CD4-positive, CD25-positive, alpha-beta regulatory T cell (primary cell): ENCODE measurements at regions not wholly inside any gene's neighbourhood (a gene's known extent, or its start where the extent isn't known, plus 50 kb on each side); places are given as distances from the start of the nearest gene placed in this dataset.

Experiments used
- ATAC-seq, 2 donors: fragments of 150-1000 bp; cut with Tn5 transposase; one replicate each; pipeline ENCODE4 v1.10.0; 2021; ENCODE audit warnings: low read depth in 2 of 2, moderate number of reproducible peaks in 2 of 2, moderate library complexity in 1 of 2
- DNase-seq, 3 donors: peaks; one replicate each; pipeline versions ENCODE4 v3.0.0 to v3.0.0-alpha.2; 2012 to 2022; ENCODE audit warnings: mixed read lengths in 1 of 3
- H3K27ac ChIP-seq: one replicate; pipeline ENCODE4 v1.7.0; 2013; ENCODE audit warnings: mild to moderate bottlenecking, low read length; ENCODE audit not compliant: insufficient read depth, poor library complexity, severe bottlenecking
- H3K27me3 ChIP-seq: one replicate; pipeline ENCODE4 v1.7.0; 2013; ENCODE audit warnings: low read length; ENCODE audit not compliant: control insufficient read depth, insufficient read depth
- H3K36me3 ChIP-seq: one replicate; pipeline ENCODE4 v1.7.0; 2013; ENCODE audit warnings: mild to moderate bottlenecking, low read length, moderate library complexity; ENCODE audit not compliant: control insufficient read depth, insufficient read depth
- H3K4me1 ChIP-seq: 2 replicates; pipeline ENCODE4 v1.7.0; 2013; ENCODE audit warnings: mild to moderate bottlenecking, low read length; ENCODE audit not compliant: insufficient read depth, control insufficient read depth, poor library complexity, severe bottlenecking
- H3K4me3 ChIP-seq: one replicate; pipeline ENCODE4 v1.7.0; 2013; ENCODE audit warnings: low read depth, mild to moderate bottlenecking, low read length, moderate library complexity
- H3K9me3 ChIP-seq, 2 experiments: 1 replicate in 1 of 2; 2 replicates in 1 of 2; pipeline ENCODE4 v1.7.0; 2013; ENCODE audit warnings: low read length in 2 of 2, mild to moderate bottlenecking in 1 of 2, moderate library complexity in 1 of 2; ENCODE audit not compliant: control insufficient read depth in 2 of 2
- H3K27ac Mint-ChIP-seq, 3 donors: one replicate each; pipeline ENCODE4 v1.8.0; 2020 to 2022; ENCODE audit warnings: mild to moderate bottlenecking in 3 of 3, mixed read lengths in 3 of 3, moderate library complexity in 2 of 3
- H3K27me3 Mint-ChIP-seq: one replicate; pipeline ENCODE4 v1.8.0; 2022; ENCODE audit warnings: mild to moderate bottlenecking, mixed read lengths
- H3K36me3 Mint-ChIP-seq: one replicate; pipeline ENCODE4 v1.8.0; 2020; ENCODE audit warnings: mixed read lengths
- H3K4me1 Mint-ChIP-seq, 4 donors: one replicate each; pipeline ENCODE4 v1.8.0; 2020 to 2022; ENCODE audit warnings: mixed read lengths in 4 of 4, mild to moderate bottlenecking in 1 of 4
- H3K4me3 Mint-ChIP-seq, 4 donors: one replicate each; pipeline ENCODE4 v1.8.0; 2020 to 2022; ENCODE audit warnings: mild to moderate bottlenecking in 4 of 4, mixed read lengths in 4 of 4, moderate library complexity in 3 of 4
- H3K9me3 Mint-ChIP-seq, 7 donors: one replicate each; pipeline ENCODE4 v1.8.0; 2020 to 2022; ENCODE audit warnings: mixed read lengths in 7 of 7, mild to moderate bottlenecking in 3 of 7, moderate library complexity in 2 of 7

- Mint-ChIP-seq H3K4me1 (no peaks in the 10 kb centered on the region), H3K9me3 (peaks cover 0 to 29% (median 2%) of the 10 kb centered on the region in 7 donors), H3K27me3 (no peaks in the 10 kb centered on the region), H3K4me3 (no peak overlapping the region), H3K27ac (no peak overlapping the region), H3K36me3 (no peaks in the 10 kb centered on the region)
- Histone ChIP-seq H3K36me3 (no peaks in the 10 kb centered on the region), H3K27me3 (no peaks in the 10 kb centered on the region), H3K27ac (no peak overlapping the region), H3K9me3 (peaks cover 0 to 3% of the 10 kb centered on the region in 2 experiments), H3K4me1 (no peaks in the 10 kb centered on the region), H3K4me3 (no peak overlapping the region)
- no peak for DNase-seq
- no peak for ATAC-seq
Measured at GRCh38 chr21:19392390-19392789, 988.8 kb upstream of the TMPRSS15 start.

- Mint-ChIP-seq H3K36me3 (no peaks in the 10 kb centered on the region), H3K4me1 (no peaks in the 10 kb centered on the region), H3K4me3 (no peak overlapping the region), H3K9me3 (peaks cover 1 to 12% (median 3%) of the 10 kb centered on the region in 7 donors), H3K27me3 (no peaks in the 10 kb centered on the region), H3K27ac (no peak overlapping the region)
- Histone ChIP-seq H3K4me3 (no peak overlapping the region), H3K27ac (no peak overlapping the region), H3K36me3 (no peaks in the 10 kb centered on the region), H3K27me3 (no peaks in the 10 kb centered on the region), H3K4me1 (no peaks in the 10 kb centered on the region), H3K9me3 (no peaks in the 10 kb centered on the region)
- no peak for ATAC-seq
- no peak for DNase-seq
Measured at GRCh38 chr21:19400223-19400770, 996.7 kb upstream of the TMPRSS15 start.

DNA sequence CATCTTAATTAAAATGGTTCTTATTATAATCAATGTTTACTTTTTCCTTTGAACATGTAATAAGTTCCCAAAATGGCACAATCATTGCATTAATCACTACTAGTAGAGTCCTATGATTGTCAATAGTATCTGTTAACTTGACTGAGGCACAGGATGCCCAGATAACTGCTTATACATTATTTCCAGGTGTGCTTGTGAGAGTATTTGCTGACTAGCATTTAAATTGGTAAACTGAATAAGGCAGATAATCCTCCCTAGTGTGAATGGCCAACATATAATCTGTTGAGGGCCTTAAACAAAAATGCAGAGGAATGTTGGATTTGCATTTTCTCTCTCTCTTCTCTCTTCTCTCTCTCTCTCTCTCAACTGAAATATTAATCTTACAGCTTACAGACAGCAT is 999.3 kb upstream of the TMPRSS15 start:
- no peaks in the 10 kb centered on the region for H3K27me3 Mint-ChIP-seq

DNA sequence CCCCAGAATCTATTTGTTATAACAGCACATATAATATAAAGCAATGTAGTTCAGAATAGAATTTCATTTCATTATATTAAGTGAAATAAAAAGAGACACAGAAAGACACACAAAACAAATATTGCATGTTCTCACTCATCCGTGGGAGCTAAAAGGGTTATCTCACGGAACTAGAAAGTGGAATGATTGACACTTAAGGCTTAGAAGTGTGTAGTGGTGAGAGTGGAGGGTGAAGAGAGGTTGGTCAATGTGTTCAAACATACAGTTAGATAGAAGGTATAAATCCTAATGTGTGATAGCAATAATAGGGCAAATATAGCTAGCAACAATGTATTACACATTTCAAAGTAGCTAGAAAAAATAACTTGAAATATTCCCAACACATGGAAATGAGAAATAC is 1001.7 kb upstream of the TMPRSS15 start:
- peaks cover 0 to 9% (median 2%) of the 10 kb centered on the region in 7 donors for H3K9me3 Mint-ChIP-seq

More for the DNA sequence above, 999.3 kb upstream of the TMPRSS15 start:
- no peak for ATAC-seq
- H3K4me3 Mint-ChIP-seq = no peak overlapping the region
- H3K36me3 Mint-ChIP-seq = no peaks in the 10 kb centered on the region
- H3K4me1 ChIP-seq = no peaks in the 10 kb centered on the region
- H3K36me3 ChIP-seq = no peaks in the 10 kb centered on the region
- DNase-seq = no peak
- no peaks in the 10 kb centered on the region for H3K9me3 ChIP-seq
- H3K9me3 Mint-ChIP-seq = peaks cover 1 to 6% (median 2%) of the 10 kb centered on the region in 7 donors
- no peaks in the 10 kb centered on the region for H3K4me1 Mint-ChIP-seq
- H3K27ac Mint-ChIP-seq = no peak overlapping the region
- H3K27ac ChIP-seq = no peak overlapping the region
- no peaks in the 10 kb centered on the region for H3K27me3 ChIP-seq
- H3K4me3 ChIP-seq = no peak overlapping the region

DNA sequence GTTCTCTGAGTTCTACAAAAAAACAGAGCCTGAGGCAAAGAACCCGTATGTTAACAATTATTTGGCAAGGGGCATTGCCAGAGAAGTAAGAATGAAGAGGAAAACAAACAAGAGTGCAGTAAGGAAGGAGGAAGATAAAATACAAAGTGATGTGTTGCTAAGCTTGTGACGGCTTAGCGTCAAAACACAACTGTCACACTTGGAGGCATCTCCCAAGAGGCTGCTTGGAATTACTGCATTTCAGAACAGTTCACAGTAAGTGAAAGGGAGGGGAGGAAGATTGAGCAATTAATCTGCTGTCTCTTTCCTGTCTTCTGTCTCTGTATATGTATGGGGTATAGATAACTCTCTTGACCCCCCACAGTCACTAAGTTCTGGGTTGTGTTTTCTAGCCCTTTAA is 1017.0 kb upstream of the TMPRSS15 start:
- H3K27ac Mint-ChIP-seq = peak overlapping the region in 1 of 3 donors; percentile 2
- DNase-seq = no peak
- no peaks in the 10 kb centered on the region for H3K27me3 Mint-ChIP-seq
- H3K9me3 Mint-ChIP-seq = peaks cover 0 to 23% (median 7%) of the 10 kb centered on the region in 7 donors
- H3K4me1 Mint-ChIP-seq = no peaks in the 10 kb centered on the region
- Histone ChIP-seq H3K9me3 (peaks cover 3 to 4% of the 10 kb centered on the region in 2 experiments), H3K27ac (no peak overlapping the region), H3K4me1 (no peaks in the 10 kb centered on the region), H3K4me3 (no peak overlapping the region), H3K36me3 (no peaks in the 10 kb centered on the region), H3K27me3 (no peaks in the 10 kb centered on the region)
- H3K4me3 Mint-ChIP-seq = no peak overlapping the region
- H3K36me3 Mint-ChIP-seq = no peaks in the 10 kb centered on the region
- ATAC-seq = no peak

More for the DNA sequence above, 1001.7 kb upstream of the TMPRSS15 start:
- Mint-ChIP-seq H3K4me1 (no peaks in the 10 kb centered on the region), H3K36me3 (no peaks in the 10 kb centered on the region), H3K27ac (no peak overlapping the region), H3K4me3 (no peak overlapping the region), H3K27me3 (no peaks in the 10 kb centered on the region)
- ATAC-seq (no peak), DNase-seq (no peak)
- H3K4me3 ChIP-seq = no peak overlapping the region
- H3K27me3 ChIP-seq = no peaks in the 10 kb centered on the region
- no peak overlapping the region for H3K27ac ChIP-seq
- H3K9me3 ChIP-seq = no peaks in the 10 kb centered on the region
- H3K4me1 ChIP-seq = no peaks in the 10 kb centered on the region
- H3K36me3 ChIP-seq = no peaks in the 10 kb centered on the region

- Histone ChIP-seq H3K4me1 (no peaks in the 10 kb centered on the region), H3K27ac (no peak overlapping the region), H3K4me3 (no peak overlapping the region), H3K9me3 (peaks cover 3 to 18% of the 10 kb centered on the region in 2 experiments), H3K36me3 (no peaks in the 10 kb centered on the region), H3K27me3 (no peaks in the 10 kb centered on the region)
- peaks cover 0 to 2% (median 0%) of the 10 kb centered on the region in 4 donors for H3K4me1 Mint-ChIP-seq
- ATAC-seq = no peak
- no peak overlapping the region for H3K4me3 Mint-ChIP-seq
- no peaks in the 10 kb centered on the region for H3K27me3 Mint-ChIP-seq
- no peak for DNase-seq
- no peak overlapping the region for H3K27ac Mint-ChIP-seq
- peaks cover 0 to 21% (median 7%) of the 10 kb centered on the region in 7 donors for H3K9me3 Mint-ChIP-seq
- no peaks in the 10 kb centered on the region for H3K36me3 Mint-ChIP-seq
Measured at GRCh38 chr21:19433623-19434022, 1030.0 kb upstream of the TMPRSS15 start.

- Histone ChIP-seq H3K4me1 (no peaks in the 10 kb centered on the region), H3K9me3 (peaks cover 0 to 10% of the 10 kb centered on the region in 2 experiments), H3K36me3 (no peaks in the 10 kb centered on the region), H3K27ac (no peak overlapping the region), H3K27me3 (no peaks in the 10 kb centered on the region), H3K4me3 (peak overlapping the region; percentile 33)
- DNase-seq (no peak), ATAC-seq (no peak)
- H3K4me3 Mint-ChIP-seq = peak overlapping the region in 1 of 4 donors; percentile 68
- H3K4me1 Mint-ChIP-seq = peaks cover 0 to 3% (median 0%) of the 10 kb centered on the region in 4 donors
- peaks cover 0 to 14% (median under 1%) of the 10 kb centered on the region in 7 donors for H3K9me3 Mint-ChIP-seq
- H3K36me3 Mint-ChIP-seq = no peaks in the 10 kb centered on the region
- peak overlapping the region in 1 of 3 donors; percentile 12 for H3K27ac Mint-ChIP-seq
- no peaks in the 10 kb centered on the region for H3K27me3 Mint-ChIP-seq
Measured at GRCh38 chr21:19440792-19441655, 1037.4 kb upstream of the TMPRSS15 start.
